ENCODE measurements at regions not wholly inside any gene's neighbourhood (a gene's known extent, or its start where the extent isn't known, plus 50 kb on each side); places are given as distances from the start of the nearest gene placed in this dataset.
"Not testable (repeated sequence)": the region's sequence is repeated elsewhere in the genome, so short reads cannot be mapped to it uniquely, and the experiment has no call there.

GRCh38 chr6:156688620-156688971 is 88.6 kb upstream of the ARID1B start:
- no peak for FAIRE-seq

- FAIRE-seq, result no peak
These were observed 89.2 kb upstream of the ARID1B start for GRCh38 chr6:156687789-156688619.

GRCh38 chr6:156686995-156687788 is 90.0 kb upstream of the ARID1B start:
- FAIRE-seq, result no peak

GRCh38 chr6:156686301-156686994 is 90.7 kb upstream of the ARID1B start:
- peak; percentile 15 for FAIRE-seq

GRCh38 chr6:156685823-156686222 is 91.4 kb upstream of the ARID1B start:
- no peak for FAIRE-seq

- no peak for FAIRE-seq
These were observed 93.4 kb upstream of the ARID1B start for GRCh38 chr6:156683821-156684220.

GRCh38 chr6:156676721-156677120 is 100.5 kb upstream of the ARID1B start:
- no peak for FAIRE-seq

GRCh38 chr6:156674197-156674596 is 103.0 kb upstream of the ARID1B start:
- FAIRE-seq, result no peak

- not testable (repeated sequence) for FAIRE-seq
These were observed 107.1 kb upstream of the ARID1B start for GRCh38 chr6:156670097-156670496.

- no peak for FAIRE-seq
These were observed 115.1 kb upstream of the ARID1B start for GRCh38 chr6:156662025-156662445.

GRCh38 chr6:156660389-156660788 is 116.8 kb upstream of the ARID1B start:
- FAIRE-seq, result no peak

- FAIRE-seq, result no peak
These were observed 117.4 kb upstream of the ARID1B start for GRCh38 chr6:156659822-156660198.

GRCh38 chr6:156658966-156659821 is 118.0 kb upstream of the ARID1B start:
- FAIRE-seq, result no peak

- FAIRE-seq, result no peak
These were observed 118.8 kb upstream of the ARID1B start for GRCh38 chr6:156658186-156658965.

- FAIRE-seq, result no peak
These were observed 119.9 kb upstream of the ARID1B start for GRCh38 chr6:156657296-156657695.

- no peak for FAIRE-seq
These were observed 122.0 kb upstream of the ARID1B start for GRCh38 chr6:156654919-156655918.

- FAIRE-seq, result no peak
These were observed 124.9 kb upstream of the ARID1B start for GRCh38 chr6:156652231-156652750.

GRCh38 chr6:156651486-156651885 is 125.7 kb upstream of the ARID1B start:
- no peak for FAIRE-seq

- FAIRE-seq, result no peak
These were observed 126.2 kb upstream of the ARID1B start for GRCh38 chr6:156650896-156651390.

- FAIRE-seq, result no peak
These were observed 128.6 kb upstream of the ARID1B start for GRCh38 chr6:156648616-156649015.

All from endometrium (tissue), 2 donors.